ENCODE measurements at regions not wholly inside any gene's neighbourhood (a gene's known extent, or its start where the extent isn't known, plus 50 kb on each side); places are given as distances from the start of the nearest gene placed in this dataset.
"Not testable (repeated sequence)": the region's sequence is repeated elsewhere in the genome, so short reads cannot be mapped to it uniquely, and the experiment has no call there.

DNA sequence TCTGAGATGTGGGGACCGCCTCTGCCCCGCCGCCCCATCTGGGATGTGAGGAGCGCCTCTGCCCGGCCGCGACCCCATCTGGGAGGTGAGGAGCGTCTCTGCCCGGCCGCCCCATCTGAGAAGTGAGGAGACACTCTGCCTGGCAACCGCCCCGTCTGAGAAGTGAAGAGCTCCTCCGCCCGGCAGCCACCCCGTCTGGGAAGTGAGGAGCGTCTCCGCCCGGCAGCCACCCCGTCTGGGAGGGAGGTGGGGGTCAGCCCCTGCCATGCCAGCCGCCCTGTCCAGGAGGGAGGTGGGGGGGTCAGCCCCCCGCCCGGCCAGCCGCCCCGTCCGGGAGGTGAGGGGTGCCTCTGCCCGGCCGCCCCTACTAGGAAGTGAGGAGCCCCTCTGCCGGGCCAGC lies 102.2 kb downstream of the ID4 start:
- TF ChIP-seq, protein P1, sequence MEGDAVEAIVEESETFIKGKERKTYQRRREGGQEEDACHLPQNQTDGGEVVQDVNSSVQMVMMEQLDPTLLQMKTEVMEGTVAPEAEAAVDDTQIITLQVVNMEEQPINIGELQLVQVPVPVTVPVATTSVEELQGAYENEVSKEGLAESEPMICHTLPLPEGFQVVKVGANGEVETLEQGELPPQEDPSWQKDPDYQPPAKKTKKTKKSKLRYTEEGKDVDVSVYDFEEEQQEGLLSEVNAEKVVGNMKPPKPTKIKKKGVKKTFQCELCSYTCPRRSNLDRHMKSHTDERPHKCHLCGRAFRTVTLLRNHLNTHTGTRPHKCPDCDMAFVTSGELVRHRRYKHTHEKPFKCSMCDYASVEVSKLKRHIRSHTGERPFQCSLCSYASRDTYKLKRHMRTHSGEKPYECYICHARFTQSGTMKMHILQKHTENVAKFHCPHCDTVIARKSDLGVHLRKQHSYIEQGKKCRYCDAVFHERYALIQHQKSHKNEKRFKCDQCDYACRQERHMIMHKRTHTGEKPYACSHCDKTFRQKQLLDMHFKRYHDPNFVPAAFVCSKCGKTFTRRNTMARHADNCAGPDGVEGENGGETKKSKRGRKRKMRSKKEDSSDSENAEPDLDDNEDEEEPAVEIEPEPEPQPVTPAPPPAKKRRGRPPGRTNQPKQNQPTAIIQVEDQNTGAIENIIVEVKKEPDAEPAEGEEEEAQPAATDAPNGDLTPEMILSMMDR (IDR thresholded peaks at IDR 0.05; ENCODE audit: extremely low read depth in 1 of 2, insufficient read depth in 1 of 2, low read depth in 1 of 2, low read length in 2 of 2): not testable (repeated sequence)
- TF ChIP-seq POLR2AphosphoS5 (IDR thresholded peaks at IDR 0.05; ENCODE audit: insufficient read depth, low read depth, low read length); EZH2 (IDR thresholded peaks at IDR 0.05; ENCODE audit: borderline replicate concordance, low read depth, low read length, severe bottlenecking); POLR2A (IDR thresholded peaks at IDR 0.05; ENCODE audit: low read depth, low read length); FOS (IDR thresholded peaks at IDR 0.05; ENCODE audit: borderline replicate concordance, insufficient read depth, low read length): not testable (repeated sequence)
- TF ChIP-seq, protein P2, sequence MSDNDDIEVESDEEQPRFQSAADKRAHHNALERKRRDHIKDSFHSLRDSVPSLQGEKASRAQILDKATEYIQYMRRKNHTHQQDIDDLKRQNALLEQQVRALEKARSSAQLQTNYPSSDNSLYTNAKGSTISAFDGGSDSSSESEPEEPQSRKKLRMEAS (IDR thresholded peaks at IDR 0.05; ENCODE audit: insufficient read depth, insufficient read length): not testable (repeated sequence)
